Ovary (tissue), 7 donors: ENCODE measurements at regions not wholly inside any gene's neighbourhood (a gene's known extent, or its start where the extent isn't known, plus 50 kb on each side); places are given as distances from the start of the nearest gene placed in this dataset. TPM values are rescaled to one million over a fixed set of nuclear protein-coding genes. Genes with fewer than 3 reads are reported as not detected.

Experiments used
- DNase-seq, 5 donors: peaks; one replicate each; pipeline ENCODE4 v3.0.0-alpha.2; 2019 to 2020
- H3K27ac ChIP-seq, 2 donors: fragments of 200-600 bp; one replicate each; pipeline versions ENCODE4 v1.5.1 to v1.8.0; 2019 to 2022
- H3K27me3 ChIP-seq: fragments of 200-600 bp; one replicate; pipeline ENCODE4 v1.8.0; 2022
- H3K36me3 ChIP-seq: fragments of 200-600 bp; sonication (generic); one replicate; pipeline ENCODE4 v1.5.1; 2019
- H3K4me1 ChIP-seq: one replicate; pipeline ENCODE4 v1.8.1; 2013; ENCODE audit warnings: mild to moderate bottlenecking, moderate library complexity; ENCODE audit not compliant: insufficient read depth
- H3K4me3 ChIP-seq: fragments of 200-600 bp; sonication (generic); one replicate; pipeline ENCODE4 v1.5.1; 2017
- H3K9me3 ChIP-seq, 2 donors: fragments of 200-600 bp in 1 of 2; sonication (generic) in 1 of 2; one replicate each; pipeline versions ENCODE4 v1.5.1 to v1.8.1; 2013 to 2019; ENCODE audit warnings: mild to moderate bottlenecking in 1 of 2, moderate library complexity in 1 of 2
- POLR2A ChIP-seq: fragments of 450-650 bp; IDR thresholded peaks from one replicate; pipeline ENCODE4 v1.6.1; 2017; ENCODE audit warnings: antibody characterized with exemption, mild to moderate bottlenecking, moderate library complexity
- WGBS, 3 donors: extraction: QIAGEN DNeasy Blood & Tissue Kit in 1 of 3; methylation state at CpG; one replicate each; pipeline versions ENCODE4 v1.1.5 to v1.1.7; 2013 to 2017; 5-methylcytosine and 5-hydroxymethylcytosine counted together
- intact Hi-C, 4 donors: fragments of 100-400 bp; cut with DNase I; formaldehyde crosslinking; loops; one replicate each; pipeline versions ENCODE4 v1.11.0 to v1.15.1; 2022 to 2023
- small RNA-seq: library from RNA; depleted of rRNA; stranded (forward); fragments of <200 nt; gene quantifications from one replicate; pipeline ENCODE3, GENCODE V24; 2016
- donor health status: DM: no; HTN: no; CAD: no; lungs with moderate emphysema.
- donor health status: DM: no; HTN: no; CAD: no.
- donor health status: Bipolar disorder and iron deficiency.
- donor health status: DM: no; HTN: no; CAD: no.
- donor health status: DM: yes; HTN: yes; CAD: no.

DNA sequence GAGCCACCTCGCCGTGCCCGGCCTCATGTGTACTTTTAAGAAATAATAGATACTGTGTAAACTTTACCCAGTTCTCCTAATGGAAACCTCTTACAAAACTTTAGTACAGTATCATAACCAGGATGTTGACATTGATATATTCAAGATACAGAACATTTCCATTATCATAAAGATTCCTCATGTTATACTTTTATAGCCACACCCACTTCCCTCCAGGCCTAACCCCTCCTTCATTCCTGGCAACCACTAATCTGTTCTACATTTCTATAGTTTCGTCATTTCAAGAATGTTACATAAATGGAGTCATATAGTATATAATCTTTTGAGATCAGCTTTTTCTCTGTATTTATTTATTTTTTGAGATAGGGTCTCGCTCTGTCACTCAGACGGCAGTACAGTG, 52.6 kb upstream of the SALL4 start:
- no peak for TF ChIP-seq POLR2A
- intact Hi-C loops, result no loop called here

More for the DNA sequence above, 52.6 kb upstream of the SALL4 start:
- Histone ChIP-seq H3K4me1 (no peaks in the 10 kb centered on the region), H3K4me3 (no peak overlapping the region), H3K36me3 (no peaks in the 10 kb centered on the region), H3K27ac (no peak overlapping the region), H3K27me3 (no peaks in the 10 kb centered on the region), H3K9me3 (no peaks in the 10 kb centered on the region)
- DNase-seq, result no peak
- WGBS, 3 donors, result 94 to 96% (median 94%) methylated on average over 6 of the region's 6 CpGs

Small RNA genes in the stretch of these regions (small RNA-seq; reads per million reads assigned to genes)
- gene RNU6-347P, result not detected
- not detected for gene RNU7-6P
